Colonic mucosa (tissue), 4 donors: ENCODE measurements at regions not wholly inside any gene's neighbourhood (a gene's known extent, or its start where the extent isn't known, plus 50 kb on each side); places are given as distances from the start of the nearest gene placed in this dataset.

ENCODE experiments used
- DNase-seq: peaks from one replicate; pipeline ENCODE4 v3.0.0-alpha.2; 2020
- H3K27ac ChIP-seq: fragments of 200-600 bp; one replicate; pipeline ENCODE4 v1.8.0; 2021
- H3K27me3 ChIP-seq: fragments of 200-600 bp; one replicate; pipeline ENCODE4 v1.8.0; 2021
- H3K36me3 ChIP-seq: fragments of 200-600 bp; one replicate; pipeline ENCODE4 v1.8.0; 2021
- H3K4me1 ChIP-seq: fragments of 200-600 bp; one replicate; pipeline ENCODE4 v1.8.0; 2021; ENCODE audit warnings: mild to moderate bottlenecking
- H3K4me3 ChIP-seq: fragments of 200-600 bp; one replicate; pipeline ENCODE4 v1.8.0; 2021
- H3K9ac ChIP-seq, 2 donors: one replicate each; pipeline ENCODE4 v1.7.0; 2013; ENCODE audit warnings: control low read depth in 2 of 2, low read depth in 2 of 2, low read length in 2 of 2
- H3K9me3 ChIP-seq: fragments of 200-600 bp; one replicate; pipeline ENCODE4 v1.8.0; 2021
- CTCF ChIP-seq: fragments of 200-600 bp; IDR thresholded peaks from one replicate; pipeline ENCODE4 v1.8.0; 2022; ENCODE audit warnings: antibody characterized with exemption, mild to moderate bottlenecking
- intact Hi-C: fragments of 100-400 bp; cut with DNase I; formaldehyde crosslinking; loops from one replicate; pipeline ENCODE4 v1.14.1; 2022
- donor health status: healthy.
- donor health status: DM: no; HTN: no; CAD: no.
- donor health status: DM: no; HTN: no; CAD: no.

GRCh38 chr20:22901164-22901563 lies 133.9 kb upstream of the SSTR4 start:
- no peak for DNase-seq
- Histone ChIP-seq H3K36me3 (no peaks in the 10 kb centered on the region), H3K9ac (no peak overlapping the region), H3K4me1 (no peaks in the 10 kb centered on the region), H3K27me3 (no peaks in the 10 kb centered on the region), H3K9me3 (no peaks in the 10 kb centered on the region), H3K27ac (no peak overlapping the region), H3K4me3 (no peak overlapping the region)
- TF ChIP-seq CTCF: no peak
- intact Hi-C loops: no loop called here

- Histone ChIP-seq H3K27ac (no peak overlapping the region), H3K27me3 (no peaks in the 10 kb centered on the region), H3K4me3 (no peak overlapping the region), H3K36me3 (no peaks in the 10 kb centered on the region), H3K9ac (no peak overlapping the region), H3K4me1 (no peaks in the 10 kb centered on the region), H3K9me3 (no peaks in the 10 kb centered on the region)
- no peak for TF ChIP-seq CTCF
- intact Hi-C loops: no loop called here
- DNase-seq: no peak
These were observed 133.2 kb upstream of the SSTR4 start for GRCh38 chr20:22901921-22902320.

- no peak for TF ChIP-seq CTCF
- Histone ChIP-seq H3K27ac (no peak overlapping the region), H3K27me3 (no peaks in the 10 kb centered on the region), H3K9ac (no peak overlapping the region), H3K4me1 (no peaks in the 10 kb centered on the region), H3K9me3 (no peaks in the 10 kb centered on the region), H3K36me3 (no peaks in the 10 kb centered on the region), H3K4me3 (no peak overlapping the region)
- intact Hi-C loops: no loop called here
- no peak for DNase-seq
These were observed 130.7 kb upstream of the SSTR4 start for GRCh38 chr20:22904386-22904785.

GRCh38 chr20:22904905-22905304 lies 130.2 kb upstream of the SSTR4 start:
- Histone ChIP-seq H3K4me3 (no peak overlapping the region), H3K27me3 (no peaks in the 10 kb centered on the region), H3K9ac (no peak overlapping the region), H3K4me1 (no peaks in the 10 kb centered on the region), H3K36me3 (no peaks in the 10 kb centered on the region), H3K9me3 (no peaks in the 10 kb centered on the region), H3K27ac (no peak overlapping the region)
- no peak for DNase-seq
- TF ChIP-seq CTCF: no peak
- intact Hi-C loops: no loop called here

DNA sequence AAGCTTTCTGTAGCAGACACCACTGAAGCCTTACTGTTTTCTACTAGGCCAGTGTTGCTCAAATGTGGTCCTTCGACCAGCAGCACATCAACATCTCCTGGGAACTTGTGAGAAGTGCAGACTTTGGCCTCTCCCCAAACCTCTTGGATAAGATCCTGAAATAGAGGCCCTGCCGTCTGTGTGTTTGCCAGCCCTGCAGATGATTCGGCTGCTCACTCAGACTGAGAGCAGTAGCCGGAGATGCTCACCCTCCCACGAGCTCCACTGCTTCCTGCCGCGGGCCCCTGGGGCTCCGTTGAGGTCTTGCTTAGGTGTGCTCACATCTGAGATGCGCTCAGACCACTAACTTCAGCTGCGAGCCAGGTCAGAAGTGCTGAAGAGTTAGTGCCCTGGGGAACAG lies 129.5 kb upstream of the SSTR4 start:
- no peaks in the 10 kb centered on the region for H3K27me3 ChIP-seq
- no peak overlapping the region for H3K27ac ChIP-seq
- no peak for TF ChIP-seq CTCF
- no peaks in the 10 kb centered on the region for H3K36me3 ChIP-seq
- no peaks in the 10 kb centered on the region for H3K9me3 ChIP-seq
- H3K9ac ChIP-seq: no peak overlapping the region
- DNase-seq: no peak
- no peak overlapping the region for H3K4me3 ChIP-seq
- intact Hi-C loops: no loop called here
- no peaks in the 10 kb centered on the region for H3K4me1 ChIP-seq

- TF ChIP-seq CTCF: no peak
- Histone ChIP-seq H3K36me3 (no peaks in the 10 kb centered on the region), H3K27me3 (no peaks in the 10 kb centered on the region), H3K4me3 (no peak overlapping the region), H3K9me3 (no peaks in the 10 kb centered on the region), H3K27ac (no peak overlapping the region), H3K4me1 (no peaks in the 10 kb centered on the region), H3K9ac (no peak overlapping the region)
- DNase-seq: no peak
- intact Hi-C loops: no loop called here
These were observed 126.7 kb upstream of the SSTR4 start for GRCh38 chr20:22908437-22908836.
